ENCODE measurements at regions not wholly inside any gene's neighbourhood (a gene's known extent, or its start where the extent isn't known, plus 50 kb on each side); places are given as distances from the start of the nearest gene placed in this dataset.

DNA sequence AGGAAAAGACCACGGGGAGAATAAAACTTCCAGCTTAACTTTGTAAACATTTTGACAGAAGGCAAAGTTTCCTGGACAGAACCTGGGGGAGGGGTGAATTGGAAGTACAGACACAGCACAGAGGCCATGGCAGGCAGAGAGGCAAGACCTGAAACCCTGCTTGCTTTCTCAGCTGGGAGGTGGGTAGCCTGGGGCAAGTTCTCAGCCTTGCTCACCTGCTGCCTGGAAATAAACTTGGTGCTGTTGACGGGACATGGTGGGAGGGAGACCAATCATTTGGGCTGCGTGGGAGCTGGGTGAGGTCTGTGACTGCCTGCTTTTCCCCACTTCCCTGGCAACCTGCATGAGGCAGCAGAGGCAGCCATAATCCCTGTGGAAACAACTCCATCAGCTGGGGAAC lies 221.3 kb downstream of the MOXD1 start:
- Mint-ChIP-seq H3K4me1 (no peaks in the 10 kb centered on the region), H3K9me3 (peaks cover 71% of the 10 kb centered on the region), H3K27ac (no peak overlapping the region), H3K36me3 (peaks cover 14% of the 10 kb centered on the region), H3K4me3 (no peak overlapping the region), H3K27me3 (ENCODE audit: insufficient read depth, low read depth) (peaks cover 6% of the 10 kb centered on the region)
- DNase-seq (ENCODE audit: low spot score) = no peak
- H3K4me3 ChIP-seq = no peak overlapping the region
- H3F3A ChIP-seq (ENCODE audit: low read depth) = no peaks in the 10 kb centered on the region
- no peaks in the 10 kb centered on the region for H4K20me1 ChIP-seq (ENCODE audit: low read depth)
- H2AFZ ChIP-seq (replicated peaks) = no peak overlapping the region
- peaks cover 5% of the 10 kb centered on the region for H3K9me3 ChIP-seq (ENCODE audit: low read depth)
- no peaks in the 10 kb centered on the region for H3K36me3 ChIP-seq
- no peaks in the 10 kb centered on the region for H3K79me2 ChIP-seq (ENCODE audit: low read depth)
- no peaks in the 10 kb centered on the region for H3K4me1 ChIP-seq
- H3K27ac ChIP-seq = no peak overlapping the region
- TF ChIP-seq EZH2 (IDR thresholded peaks at IDR 0.05) = no peak
- no peaks in the 10 kb centered on the region for H3K27me3 ChIP-seq
- H3K9ac ChIP-seq = no peak overlapping the region
- no peak overlapping the region for H3K4me2 ChIP-seq

DNA sequence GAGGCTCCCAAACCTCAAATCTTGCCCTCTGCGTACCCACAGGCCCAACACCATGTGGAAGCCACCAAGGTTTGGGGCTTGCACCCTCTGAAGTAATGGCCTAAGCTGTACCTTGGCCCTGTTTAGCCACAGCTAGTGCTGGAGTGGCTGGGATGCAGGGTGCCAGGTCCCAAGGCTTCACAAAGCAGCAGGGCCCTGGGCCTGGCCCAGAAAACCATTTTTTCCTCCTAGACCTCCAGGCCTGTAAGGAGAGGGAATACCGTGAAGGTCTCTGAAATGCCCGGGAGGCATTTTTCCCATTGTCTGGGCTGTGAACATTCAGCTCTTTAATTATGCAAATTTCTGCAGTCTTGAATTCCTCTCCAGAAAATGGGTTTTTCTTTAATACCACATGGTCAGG lies 223.7 kb upstream of the CCN2 start:
- no peak overlapping the region for H3K4me3 Mint-ChIP-seq
- DNase-seq (ENCODE audit: low spot score) = no peak
- H3K79me2 ChIP-seq (ENCODE audit: low read depth) = no peaks in the 10 kb centered on the region
- no peaks in the 10 kb centered on the region for H3K27me3 ChIP-seq
- peaks cover 57% of the 10 kb centered on the region for H3K9me3 Mint-ChIP-seq
- peaks cover 16% of the 10 kb centered on the region for H3K4me1 Mint-ChIP-seq
- H3F3A ChIP-seq (ENCODE audit: low read depth) = no peaks in the 10 kb centered on the region
- H4K20me1 ChIP-seq (ENCODE audit: low read depth) = no peaks in the 10 kb centered on the region
- H3K27ac Mint-ChIP-seq = no peak overlapping the region
- H3K36me3 Mint-ChIP-seq = peaks cover 19% of the 10 kb centered on the region
- no peak overlapping the region for H2AFZ ChIP-seq (replicated peaks)
- TF ChIP-seq, protein P1, sequence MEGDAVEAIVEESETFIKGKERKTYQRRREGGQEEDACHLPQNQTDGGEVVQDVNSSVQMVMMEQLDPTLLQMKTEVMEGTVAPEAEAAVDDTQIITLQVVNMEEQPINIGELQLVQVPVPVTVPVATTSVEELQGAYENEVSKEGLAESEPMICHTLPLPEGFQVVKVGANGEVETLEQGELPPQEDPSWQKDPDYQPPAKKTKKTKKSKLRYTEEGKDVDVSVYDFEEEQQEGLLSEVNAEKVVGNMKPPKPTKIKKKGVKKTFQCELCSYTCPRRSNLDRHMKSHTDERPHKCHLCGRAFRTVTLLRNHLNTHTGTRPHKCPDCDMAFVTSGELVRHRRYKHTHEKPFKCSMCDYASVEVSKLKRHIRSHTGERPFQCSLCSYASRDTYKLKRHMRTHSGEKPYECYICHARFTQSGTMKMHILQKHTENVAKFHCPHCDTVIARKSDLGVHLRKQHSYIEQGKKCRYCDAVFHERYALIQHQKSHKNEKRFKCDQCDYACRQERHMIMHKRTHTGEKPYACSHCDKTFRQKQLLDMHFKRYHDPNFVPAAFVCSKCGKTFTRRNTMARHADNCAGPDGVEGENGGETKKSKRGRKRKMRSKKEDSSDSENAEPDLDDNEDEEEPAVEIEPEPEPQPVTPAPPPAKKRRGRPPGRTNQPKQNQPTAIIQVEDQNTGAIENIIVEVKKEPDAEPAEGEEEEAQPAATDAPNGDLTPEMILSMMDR (IDR thresholded peaks at IDR 0.05) = no peak
- no peak for TF ChIP-seq EZH2 (IDR thresholded peaks at IDR 0.05)
- no peak for TF ChIP-seq EZH2phosphoT487 (IDR thresholded peaks at IDR 0.05)
- H3K27me3 Mint-ChIP-seq (ENCODE audit: insufficient read depth, low read depth) = peaks cover 2% of the 10 kb centered on the region
- peaks cover 7% of the 10 kb centered on the region for H3K9me3 ChIP-seq (ENCODE audit: low read depth)
- H3K9ac ChIP-seq = no peak overlapping the region
- H3K4me1 ChIP-seq = no peaks in the 10 kb centered on the region
- H3K36me3 ChIP-seq = no peaks in the 10 kb centered on the region
- no peak overlapping the region for H3K4me2 ChIP-seq
- no peak overlapping the region for H3K27ac ChIP-seq
- H3K4me3 ChIP-seq = no peak overlapping the region

- Histone ChIP-seq H3K36me3 (no peaks in the 10 kb centered on the region), H3K27me3 (no peaks in the 10 kb centered on the region), H3K9me3 (ENCODE audit: low read depth) (no peaks in the 10 kb centered on the region), H3K79me2 (ENCODE audit: low read depth) (no peaks in the 10 kb centered on the region), H3K4me2 (no peak overlapping the region), H4K20me1 (ENCODE audit: low read depth) (no peaks in the 10 kb centered on the region), H3F3A (ENCODE audit: low read depth) (no peaks in the 10 kb centered on the region), H3K4me1 (peaks cover 6% of the 10 kb centered on the region), H3K9ac (no peak overlapping the region), H2AFZ (replicated peaks) (no peak overlapping the region), H3K4me3 (no peak overlapping the region), H3K27ac (no peak overlapping the region)
- H3K36me3 Mint-ChIP-seq = peaks cover 11% of the 10 kb centered on the region
- peaks cover 25% of the 10 kb centered on the region for H3K9me3 Mint-ChIP-seq
- no peaks in the 10 kb centered on the region for H3K27me3 Mint-ChIP-seq (ENCODE audit: insufficient read depth, low read depth)
- H3K27ac Mint-ChIP-seq = peak overlapping the region; percentile 99
- H3K4me3 Mint-ChIP-seq = no peak overlapping the region
- TF ChIP-seq, protein P1 (IDR thresholded peaks at IDR 0.05) = no peak
- TF ChIP-seq EZH2phosphoT487 (IDR thresholded peaks at IDR 0.05) (no peak), EZH2 (IDR thresholded peaks at IDR 0.05) (no peak)
- peaks cover 44% of the 10 kb centered on the region for H3K4me1 Mint-ChIP-seq
- DNase-seq (ENCODE audit: low spot score) = no peak
These were observed 217.8 kb upstream of the CCN2 start for GRCh38 chr6:132168961-132169360.

DNA sequence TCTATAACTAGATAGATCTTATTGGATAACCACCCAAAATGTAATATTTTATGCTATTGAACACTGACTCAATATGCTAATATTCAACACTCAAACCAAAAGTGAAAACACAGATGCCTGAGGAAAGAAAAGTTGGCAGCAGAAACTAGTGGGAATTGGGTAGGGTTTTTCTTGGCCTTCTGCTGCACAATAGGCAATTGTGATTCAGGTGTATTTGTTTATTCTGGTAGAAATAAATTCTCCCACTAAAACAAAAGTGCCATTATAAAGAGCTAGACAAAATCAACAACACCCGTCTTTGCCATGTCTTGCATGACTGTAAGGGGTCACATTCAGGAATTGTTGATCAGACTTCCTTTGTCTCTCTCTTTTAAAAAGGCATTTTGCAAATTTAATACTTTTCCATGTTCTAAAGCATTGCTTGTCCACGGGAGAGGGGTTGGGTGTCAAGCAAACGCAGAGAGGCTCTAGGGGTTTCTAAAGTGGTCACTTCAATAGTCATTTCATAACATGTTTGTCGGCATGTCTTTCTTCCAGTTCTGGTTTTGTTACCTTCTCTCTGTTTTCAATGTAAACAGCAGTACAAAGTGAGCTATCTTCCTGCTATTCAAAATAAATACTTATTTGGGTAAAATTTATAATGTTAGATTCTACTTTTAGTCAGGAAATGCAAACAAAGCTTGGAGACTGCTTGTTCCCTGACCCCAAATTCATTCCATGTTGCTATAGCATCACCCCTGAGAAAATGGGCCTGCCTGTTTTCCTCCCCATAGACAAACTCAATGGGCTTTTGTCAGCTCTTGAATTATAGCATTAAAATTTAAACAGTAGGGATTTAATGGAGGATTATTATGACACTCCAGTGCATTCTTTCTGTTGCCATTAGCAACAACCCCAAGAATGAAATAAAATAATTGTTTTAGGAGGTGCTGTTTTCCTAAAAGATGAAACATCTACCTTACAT lies 217.0 kb upstream of the CCN2 start:
- Mint-ChIP-seq H3K9me3 (peaks cover 22% of the 10 kb centered on the region), H3K4me1 (peaks cover 44% of the 10 kb centered on the region), H3K36me3 (peaks cover 10% of the 10 kb centered on the region), H3K4me3 (peak overlapping the region; percentile 59), H3K27me3 (ENCODE audit: insufficient read depth, low read depth) (peaks cover 3% of the 10 kb centered on the region), H3K27ac (peak overlapping the region; percentile 99)
- H4K20me1 ChIP-seq (ENCODE audit: low read depth) = no peaks in the 10 kb centered on the region
- no peaks in the 10 kb centered on the region for H3K79me2 ChIP-seq (ENCODE audit: low read depth)
- peaks cover 6% of the 10 kb centered on the region for H3K4me1 ChIP-seq
- H3K27me3 ChIP-seq = no peaks in the 10 kb centered on the region
- H3K27ac ChIP-seq = no peak overlapping the region
- H3K4me2 ChIP-seq = no peak overlapping the region
- H3F3A ChIP-seq (ENCODE audit: low read depth) = no peaks in the 10 kb centered on the region
- no peaks in the 10 kb centered on the region for H3K36me3 ChIP-seq
- no peak for DNase-seq (ENCODE audit: low spot score)
- TF ChIP-seq EZH2 (IDR thresholded peaks at IDR 0.05) (no peak), EZH2phosphoT487 (IDR thresholded peaks at IDR 0.05) (no peak)
- TF ChIP-seq, protein P1 (IDR thresholded peaks at IDR 0.05) = no peak
- H3K9ac ChIP-seq = no peak overlapping the region
- peak overlapping the region; percentile 63 for H2AFZ ChIP-seq (replicated peaks)
- H3K4me3 ChIP-seq = no peak overlapping the region
- H3K9me3 ChIP-seq (ENCODE audit: low read depth) = no peaks in the 10 kb centered on the region

All from neural progenitor cell (in vitro differentiated cells).